ENCODE measurements at regions not wholly inside any gene's neighbourhood (a gene's known extent, or its start where the extent isn't known, plus 50 kb on each side); places are given as distances from the start of the nearest gene placed in this dataset.

DNA sequence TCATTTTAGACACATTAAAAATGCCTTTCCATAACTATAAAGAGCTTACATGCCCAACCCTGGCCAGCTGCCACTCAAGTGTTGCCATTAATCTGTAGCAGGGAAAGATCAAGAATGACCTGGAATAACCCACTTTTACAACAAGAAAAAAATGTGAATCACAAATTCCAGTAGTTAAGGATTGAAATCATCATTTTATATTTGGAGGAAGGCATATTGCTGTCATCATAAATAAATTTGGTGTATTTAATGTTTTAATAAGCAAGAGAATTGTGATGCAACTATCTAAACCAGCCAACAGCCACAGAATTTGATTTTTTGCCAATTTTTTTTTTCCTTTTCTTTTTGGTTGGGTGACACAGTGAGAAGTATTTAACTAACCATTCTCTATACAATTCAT, 240.0 kb upstream of the SEMA6D start:
- TF ChIP-seq GATA3 (IDR thresholded peaks at IDR 0.05; ENCODE audit: low read depth, low read length), result no peak
- no peak for TF ChIP-seq GATA2 (IDR thresholded peaks at IDR 0.05; ENCODE audit: low read depth, low read length)
